Upper lobe of left lung (tissue), 4 donors: ENCODE measurements at regions not wholly inside any gene's neighbourhood (a gene's known extent, or its start where the extent isn't known, plus 50 kb on each side); places are given as distances from the start of the nearest gene placed in this dataset.

Experiments used
- EP300 ChIP-seq, 4 donors: sonication (generic); formaldehyde crosslinking; IDR thresholded peaks; one replicate each; pipeline ENCODE4 v1.5.1; 2017; ENCODE audit warnings: antibody characterized with exemption in 4 of 4, control low read depth in 2 of 4
- POLR2A ChIP-seq, 4 donors: fragments of 450-650 bp; IDR thresholded peaks; one replicate each; pipeline ENCODE4 v1.5.1; 2016 to 2017; ENCODE audit warnings: antibody characterized with exemption in 4 of 4, mild to moderate bottlenecking in 2 of 4
- POLR2AphosphoS5 ChIP-seq, 2 donors: sonication (generic); formaldehyde crosslinking; IDR thresholded peaks; one replicate each; pipeline ENCODE4 v1.5.1; 2017; ENCODE audit warnings: antibody characterized with exemption in 2 of 2
- TF ChIP-seq, protein P1 (sequence below), 6 experiments: fragments of 450-650 bp in 4 of 6; fragments of 200-600 bp in 2 of 6; sonication (generic) in 2 of 6; IDR thresholded peaks; one replicate each; pipeline ENCODE4 v1.5.1; 2016 to 2019; ENCODE audit warnings: antibody characterized with exemption in 6 of 6

DNA sequence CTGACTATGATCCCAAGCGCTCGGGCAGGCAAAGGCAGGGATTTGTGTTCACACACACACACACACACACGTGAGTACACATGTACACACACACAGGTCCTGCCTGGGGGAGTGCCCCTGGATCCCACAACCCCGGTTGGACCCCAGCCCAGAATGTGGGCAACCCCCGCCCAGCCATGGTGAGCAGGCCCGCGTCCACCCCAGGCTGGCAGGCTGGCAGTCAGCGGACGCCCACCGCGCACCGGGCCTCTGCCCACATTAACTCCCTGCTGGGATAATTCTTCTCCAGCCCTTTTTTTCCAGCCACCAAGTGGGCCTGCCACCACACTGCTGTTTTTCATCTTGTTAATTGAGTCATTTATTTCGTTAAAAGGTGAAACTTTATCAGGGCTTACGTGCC lies 256.2 kb downstream of the BCL11B start:
- TF ChIP-seq POLR2AphosphoS5 (IDR thresholded peaks at IDR 0.05) (no peak), POLR2A (IDR thresholded peaks at IDR 0.05) (no peak), EP300 (IDR thresholded peaks at IDR 0.05) (no peak)
- TF ChIP-seq, protein P1, sequence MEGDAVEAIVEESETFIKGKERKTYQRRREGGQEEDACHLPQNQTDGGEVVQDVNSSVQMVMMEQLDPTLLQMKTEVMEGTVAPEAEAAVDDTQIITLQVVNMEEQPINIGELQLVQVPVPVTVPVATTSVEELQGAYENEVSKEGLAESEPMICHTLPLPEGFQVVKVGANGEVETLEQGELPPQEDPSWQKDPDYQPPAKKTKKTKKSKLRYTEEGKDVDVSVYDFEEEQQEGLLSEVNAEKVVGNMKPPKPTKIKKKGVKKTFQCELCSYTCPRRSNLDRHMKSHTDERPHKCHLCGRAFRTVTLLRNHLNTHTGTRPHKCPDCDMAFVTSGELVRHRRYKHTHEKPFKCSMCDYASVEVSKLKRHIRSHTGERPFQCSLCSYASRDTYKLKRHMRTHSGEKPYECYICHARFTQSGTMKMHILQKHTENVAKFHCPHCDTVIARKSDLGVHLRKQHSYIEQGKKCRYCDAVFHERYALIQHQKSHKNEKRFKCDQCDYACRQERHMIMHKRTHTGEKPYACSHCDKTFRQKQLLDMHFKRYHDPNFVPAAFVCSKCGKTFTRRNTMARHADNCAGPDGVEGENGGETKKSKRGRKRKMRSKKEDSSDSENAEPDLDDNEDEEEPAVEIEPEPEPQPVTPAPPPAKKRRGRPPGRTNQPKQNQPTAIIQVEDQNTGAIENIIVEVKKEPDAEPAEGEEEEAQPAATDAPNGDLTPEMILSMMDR (IDR thresholded peaks at IDR 0.05): no peak
